GM12874 (cell line): ENCODE measurements at regions not wholly inside any gene's neighbourhood (a gene's known extent, or its start where the extent isn't known, plus 50 kb on each side); places are given as distances from the start of the nearest gene placed in this dataset.

ENCODE experiments used
- TF ChIP-seq, protein P1 (sequence below): IDR thresholded peaks from 2 replicates; pipeline ENCODE4 v1.5.1; 2011; ENCODE audit warnings: low read depth, mild to moderate bottlenecking, control low read depth, low read length, moderate library complexity; ENCODE audit not compliant: insufficient read depth

DNA sequence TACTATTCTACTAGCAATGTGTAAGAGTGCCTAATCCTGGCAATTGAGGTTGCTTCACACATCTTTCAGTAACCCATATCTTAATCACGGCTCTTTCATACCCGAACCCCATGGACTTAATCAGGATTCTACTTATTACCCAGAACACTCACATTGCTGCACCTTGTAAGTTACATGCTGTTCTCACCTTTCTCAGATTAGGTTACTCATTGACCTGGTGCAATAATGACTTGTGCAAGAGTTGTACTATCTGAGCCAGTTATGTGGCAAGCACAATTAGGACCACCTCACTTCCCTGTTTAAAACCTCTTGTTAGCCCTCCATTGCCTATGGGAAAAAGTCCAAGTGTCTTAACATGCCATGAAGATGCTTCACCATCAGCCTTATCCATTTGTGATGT is 306.7 kb upstream of the E2F7 start:
- TF ChIP-seq, protein P1, sequence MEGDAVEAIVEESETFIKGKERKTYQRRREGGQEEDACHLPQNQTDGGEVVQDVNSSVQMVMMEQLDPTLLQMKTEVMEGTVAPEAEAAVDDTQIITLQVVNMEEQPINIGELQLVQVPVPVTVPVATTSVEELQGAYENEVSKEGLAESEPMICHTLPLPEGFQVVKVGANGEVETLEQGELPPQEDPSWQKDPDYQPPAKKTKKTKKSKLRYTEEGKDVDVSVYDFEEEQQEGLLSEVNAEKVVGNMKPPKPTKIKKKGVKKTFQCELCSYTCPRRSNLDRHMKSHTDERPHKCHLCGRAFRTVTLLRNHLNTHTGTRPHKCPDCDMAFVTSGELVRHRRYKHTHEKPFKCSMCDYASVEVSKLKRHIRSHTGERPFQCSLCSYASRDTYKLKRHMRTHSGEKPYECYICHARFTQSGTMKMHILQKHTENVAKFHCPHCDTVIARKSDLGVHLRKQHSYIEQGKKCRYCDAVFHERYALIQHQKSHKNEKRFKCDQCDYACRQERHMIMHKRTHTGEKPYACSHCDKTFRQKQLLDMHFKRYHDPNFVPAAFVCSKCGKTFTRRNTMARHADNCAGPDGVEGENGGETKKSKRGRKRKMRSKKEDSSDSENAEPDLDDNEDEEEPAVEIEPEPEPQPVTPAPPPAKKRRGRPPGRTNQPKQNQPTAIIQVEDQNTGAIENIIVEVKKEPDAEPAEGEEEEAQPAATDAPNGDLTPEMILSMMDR: no peak

DNA sequence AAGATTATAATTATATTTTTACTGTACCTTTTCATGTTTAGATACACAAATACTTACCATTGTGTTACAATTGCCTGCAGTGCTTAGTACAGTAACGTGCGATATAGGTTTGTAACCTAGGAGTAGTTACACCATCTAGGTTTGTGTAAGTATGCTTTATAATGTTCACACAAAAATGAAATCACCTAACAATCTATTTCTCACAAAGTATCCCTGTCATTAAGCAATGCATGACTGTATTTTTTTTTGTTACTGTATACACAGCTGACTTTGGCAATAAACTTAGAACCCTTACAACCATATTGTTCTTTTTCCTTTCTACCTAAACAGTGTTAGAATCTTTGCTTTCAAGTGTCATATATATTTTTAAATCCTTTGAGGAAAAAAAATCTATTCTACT is 303.0 kb upstream of the E2F7 start:
- TF ChIP-seq, protein P1: no peak

DNA sequence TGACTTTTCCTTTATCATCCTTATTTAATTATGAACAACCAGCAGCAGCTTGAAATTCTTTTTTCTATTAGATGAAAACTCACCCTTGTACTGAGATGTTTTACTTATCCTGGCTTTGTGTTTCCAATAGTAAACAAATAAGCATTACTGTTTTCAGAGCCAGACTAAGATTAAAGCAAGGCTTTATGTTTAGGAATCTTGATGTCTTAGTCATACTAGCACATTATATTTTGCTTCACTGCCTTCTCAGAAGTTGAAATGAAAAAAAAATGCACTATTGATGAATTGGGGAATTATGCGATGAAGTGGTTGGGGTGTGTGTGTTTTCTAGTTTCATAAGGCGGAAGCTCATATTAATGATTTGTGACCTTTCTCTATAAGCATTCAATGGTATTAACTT is 301.2 kb upstream of the E2F7 start:
- TF ChIP-seq, protein P1: no peak

DNA sequence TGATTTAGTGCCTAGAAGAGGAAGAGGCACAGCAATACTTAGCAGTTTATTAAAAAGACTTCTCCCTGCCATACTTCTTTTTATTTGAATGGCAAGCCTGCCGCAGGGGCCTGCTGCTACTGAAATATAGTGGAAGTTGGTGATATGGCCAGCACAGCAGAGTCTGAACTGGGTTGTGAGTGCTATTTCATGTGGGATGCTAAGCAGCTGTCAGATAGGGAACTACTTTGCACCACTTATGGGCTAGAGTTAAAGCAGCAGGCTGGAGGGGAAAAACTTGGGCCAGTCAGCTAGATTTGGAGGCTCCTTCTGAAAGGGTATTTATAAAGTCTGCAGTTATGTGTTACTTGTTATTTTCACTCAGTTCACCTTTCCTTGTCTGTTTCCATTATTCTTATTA is 299.0 kb upstream of the E2F7 start:
- TF ChIP-seq, protein P1: no peak

DNA sequence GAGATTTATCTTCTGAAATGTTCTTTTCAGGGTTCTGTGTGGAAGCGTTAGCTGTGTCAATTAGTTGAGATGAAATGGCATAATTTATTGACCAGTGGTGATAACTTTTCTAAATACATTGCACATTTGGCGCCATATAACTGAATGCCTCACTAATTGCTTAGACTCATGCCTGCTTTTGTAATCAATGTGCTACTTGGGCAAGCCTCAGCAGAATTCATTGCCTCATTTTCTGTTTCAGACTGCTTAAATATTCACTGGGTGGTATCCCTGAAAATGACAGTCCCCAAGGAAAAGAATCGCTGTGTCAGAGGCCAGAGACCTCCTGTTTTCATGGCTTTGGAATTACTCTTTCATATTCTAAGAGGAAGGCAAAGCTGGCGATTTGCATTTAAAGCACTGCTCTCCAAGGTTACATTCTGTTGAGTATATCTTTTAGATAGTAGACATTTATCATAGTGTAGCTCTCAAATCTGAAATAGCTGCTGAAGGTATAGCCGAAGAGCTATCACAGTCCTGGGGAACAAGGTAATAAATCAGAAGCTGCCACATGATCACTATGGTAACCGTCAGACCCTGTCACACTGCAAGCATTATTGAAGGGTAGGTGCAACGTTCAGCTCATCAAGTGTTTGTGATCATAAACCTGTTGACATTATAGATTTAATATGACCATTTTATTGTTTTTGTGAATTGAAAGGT is 297.3 kb upstream of the E2F7 start:
- TF ChIP-seq, protein P1: no peak

DNA sequence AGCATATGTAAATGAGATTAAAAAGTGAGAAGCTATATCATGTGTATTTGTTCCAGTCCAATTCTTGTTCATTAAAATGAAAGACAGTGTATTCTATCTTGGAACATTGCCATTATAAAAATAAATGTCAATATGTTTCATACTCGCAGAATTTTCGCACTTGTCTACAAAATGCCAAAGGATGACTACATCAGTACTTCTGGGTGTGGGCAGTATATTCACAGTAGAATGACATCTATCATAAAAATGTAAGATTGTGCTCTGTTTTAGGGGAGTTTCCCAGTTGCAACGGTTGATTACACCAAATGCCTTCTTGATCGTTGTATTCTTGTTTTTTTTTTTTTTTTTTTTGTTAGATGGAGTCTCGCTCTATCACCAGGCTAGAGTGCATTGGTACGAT is 292.3 kb upstream of the E2F7 start:
- TF ChIP-seq, protein P1: no peak

DNA sequence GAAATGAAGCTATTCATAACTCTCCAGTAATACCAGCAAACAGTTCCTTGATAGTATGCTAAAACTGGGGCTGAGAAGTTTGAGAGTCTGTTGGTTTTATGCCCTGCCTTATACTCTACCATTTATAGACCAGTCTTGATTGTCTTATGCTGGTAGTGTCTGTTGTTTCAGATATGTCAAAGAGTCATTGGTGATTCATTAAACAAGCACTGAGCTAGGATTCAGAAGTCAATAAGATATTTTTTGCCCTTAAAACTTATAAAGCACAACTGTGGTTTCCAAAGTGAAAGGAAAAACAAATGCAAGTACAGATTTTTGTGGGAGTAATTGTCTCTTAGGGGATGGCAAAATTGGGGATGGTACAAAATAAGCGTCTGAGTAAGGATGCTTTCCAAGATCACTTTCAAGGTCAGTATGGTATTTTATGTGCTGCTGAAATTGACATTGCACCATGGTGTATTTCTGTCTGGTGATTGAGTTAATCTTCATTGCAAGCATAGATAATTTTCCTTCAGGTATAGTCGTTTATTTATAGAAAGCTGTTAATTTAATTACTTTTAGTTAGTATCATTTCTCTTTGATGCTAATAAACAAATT is 289.5 kb upstream of the E2F7 start:
- TF ChIP-seq, protein P1: no peak
